SK-N-SH treated with all-trans-retinoic acid at 6 μM for 48 hours (cell line): ENCODE measurements at regions not wholly inside any gene's neighbourhood (a gene's known extent, or its start where the extent isn't known, plus 50 kb on each side); places are given as distances from the start of the nearest gene placed in this dataset.
"Not testable (repeated sequence)": the region's sequence is repeated elsewhere in the genome, so short reads cannot be mapped to it uniquely, and the experiment has no call there.

Source experiments
- CREB5 ChIP-seq: fragments of 250-450 bp; sonication (Bioruptor Pico); IDR thresholded peaks from 2 replicates; pipeline ENCODE4 v1.5.1; 2020; ENCODE audit warnings: low read depth, mild to moderate bottlenecking, moderate library complexity
- ZFP3 ChIP-seq: fragments of 250-450 bp; sonication (Bioruptor Pico); IDR thresholded peaks from 2 replicates; pipeline ENCODE4 v1.5.0; 2020; ENCODE audit warnings: mild to moderate bottlenecking, moderate library complexity

GRCh38 chr1:234817313-234818039, 207.5 kb upstream of the IRF2BP2 start:
- not testable (repeated sequence) for TF ChIP-seq ZFP3; CREB5 (CRISPR knock-in tag)
